ENCODE measurements at regions not wholly inside any gene's neighbourhood (a gene's known extent, or its start where the extent isn't known, plus 50 kb on each side); places are given as distances from the start of the nearest gene placed in this dataset.

DNA sequence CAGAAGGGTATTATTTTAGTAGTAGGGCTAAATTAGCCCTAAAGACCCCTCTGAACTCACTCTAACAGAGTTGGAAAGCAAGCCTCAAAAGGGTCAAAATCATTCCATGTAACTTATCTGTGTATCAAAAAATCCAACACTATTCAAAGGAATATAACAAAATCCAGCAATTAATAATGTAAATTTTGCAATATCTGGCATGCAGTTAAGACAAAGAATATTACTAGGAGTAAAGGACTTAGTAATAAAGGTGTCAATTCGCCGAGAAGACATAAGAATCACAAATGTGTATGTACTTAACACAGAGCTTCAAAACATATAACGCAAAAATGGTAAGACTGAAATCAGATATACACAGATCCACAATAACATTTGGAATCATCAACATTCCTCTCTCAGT lies 71.2 kb upstream of the PFN2 start:
- in situ Hi-C loops (cut with MboI) (no loop called here), intact Hi-C loops (cut with micrococcal nuclease; ENCODE audit: unreplicated experiment) (no loop called here)
- Histone ChIP-seq H2AFZ (ENCODE audit: control insufficient read depth, low read depth, low read length) (no peak overlapping the region), H3K4me3 (no peak overlapping the region), H3K36me3 (ENCODE audit: control insufficient read depth in 2 of 2, insufficient read depth in 2 of 2, low read length in 1 of 2) (no peaks in the 10 kb centered on the region), H3K4me2 (ENCODE audit: control insufficient read depth, insufficient read depth) (no peak overlapping the region), H3K79me2 (ENCODE audit: control insufficient read depth, insufficient read depth, low read length) (no peaks in the 10 kb centered on the region), H3K27ac (ENCODE audit: control insufficient read depth, insufficient read depth) (no peak overlapping the region), H3K27me3 (replicated peaks in 1 of 2; ENCODE audit: control insufficient read depth in 2 of 2, insufficient read depth in 2 of 2, low read length in 1 of 2) (no peaks in the 10 kb centered on the region), H3K9me3 (replicated peaks; ENCODE audit: control insufficient read depth, insufficient read depth, low read length) (peaks cover 6% of the 10 kb centered on the region; the same call in 2 of the 3 replicates), H3K4me1 (ENCODE audit: control insufficient read depth, insufficient read depth, low read length) (no peaks in the 10 kb centered on the region), H4K20me1 (ENCODE audit: control insufficient read depth, insufficient read depth) (no peaks in the 10 kb centered on the region), H3K9ac (ENCODE audit: control insufficient read depth, insufficient read depth, low read length) (no peak overlapping the region)
- ATAC-seq: no peak
- WGBS (ENCODE audit: insufficient coverage, insufficient replicate concordance, low lambda C conversion rate, missing lambda C conversion rate): 52% methylated on average over 3 of the region's 3 CpGs
- FAIRE-seq: no peak
- ChIA-PET CTCF (no interaction called here), SMC1A (ENCODE audit: uncharacterized antibody, unreplicated experiment) (no interaction called here), RAD21 (ENCODE audit: unreplicated experiment) (no interaction called here), POLR2A (no interaction called here)
- DNase-seq (ENCODE audit: low read depth, low spot score): no peak
- TF ChIP-seq BCL11A (IDR thresholded peaks at IDR 0.05; ENCODE audit: low read depth, low read length) (no peak), TAF1 (IDR thresholded peaks at IDR 0.05; ENCODE audit: borderline replicate concordance, low read depth, low read length) (no peak), RFX5 (IDR thresholded peaks at IDR 0.05; ENCODE audit: low read depth, low read length) (no peak), NR2C1 (IDR thresholded peaks at IDR 0.05) (no peak), MEF2A (IDR thresholded peaks at IDR 0.05; ENCODE audit: insufficient read depth, low read depth, low read length) (no peak)
- TF ChIP-seq, protein P1, sequence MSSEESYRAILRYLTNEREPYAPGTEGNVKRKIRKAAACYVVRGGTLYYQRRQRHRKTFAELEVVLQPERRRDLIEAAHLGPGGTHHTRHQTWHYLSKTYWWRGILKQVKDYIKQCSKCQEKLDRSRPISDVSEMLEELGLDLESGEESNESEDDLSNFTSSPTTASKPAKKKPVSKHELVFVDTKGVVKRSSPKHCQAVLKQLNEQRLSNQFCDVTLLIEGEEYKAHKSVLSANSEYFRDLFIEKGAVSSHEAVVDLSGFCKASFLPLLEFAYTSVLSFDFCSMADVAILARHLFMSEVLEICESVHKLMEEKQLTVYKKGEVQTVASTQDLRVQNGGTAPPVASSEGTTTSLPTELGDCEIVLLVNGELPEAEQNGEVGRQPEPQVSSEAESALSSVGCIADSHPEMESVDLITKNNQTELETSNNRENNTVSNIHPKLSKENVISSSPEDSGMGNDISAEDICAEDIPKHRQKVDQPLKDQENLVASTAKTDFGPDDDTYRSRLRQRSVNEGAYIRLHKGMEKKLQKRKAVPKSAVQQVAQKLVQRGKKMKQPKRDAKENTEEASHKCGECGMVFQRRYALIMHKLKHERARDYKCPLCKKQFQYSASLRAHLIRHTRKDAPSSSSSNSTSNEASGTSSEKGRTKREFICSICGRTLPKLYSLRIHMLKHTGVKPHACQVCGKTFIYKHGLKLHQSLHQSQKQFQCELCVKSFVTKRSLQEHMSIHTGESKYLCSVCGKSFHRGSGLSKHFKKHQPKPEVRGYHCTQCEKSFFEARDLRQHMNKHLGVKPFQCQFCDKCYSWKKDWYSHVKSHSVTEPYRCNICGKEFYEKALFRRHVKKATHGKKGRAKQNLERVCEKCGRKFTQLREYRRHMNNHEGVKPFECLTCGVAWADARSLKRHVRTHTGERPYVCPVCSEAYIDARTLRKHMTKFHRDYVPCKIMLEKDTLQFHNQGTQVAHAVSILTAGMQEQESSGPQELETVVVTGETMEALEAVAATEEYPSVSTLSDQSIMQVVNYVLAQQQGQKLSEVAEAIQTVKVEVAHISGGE (CRISPR knock-in tag; IDR thresholded peaks at IDR 0.05): no peak
- no TSS peak for BruUV-seq (replicated peaks)
